Left hindlimb (tissue), 1 donor: ENCODE measurements at regions not wholly inside any gene's neighbourhood (a gene's known extent, or its start where the extent isn't known, plus 50 kb on each side); places are given as distances from the start of the nearest gene placed in this dataset.

Experiments
- DNase-seq: peaks from one replicate; pipeline ENCODE4 v3.0.0-alpha.2; 2018

GRCh38 chr4:119695216-119695615, 66.6 kb upstream of the PDE5A start:
- no peak for DNase-seq

- DNase-seq, result no peak
These were observed 64.5 kb upstream of the PDE5A start for GRCh38 chr4:119693126-119693525.

- DNase-seq, result peak; percentile 33
These were observed 63.4 kb upstream of the PDE5A start for GRCh38 chr4:119692001-119692400.

GRCh38 chr4:119690871-119691270, 62.3 kb upstream of the PDE5A start:
- DNase-seq, result no peak

GRCh38 chr4:119688446-119688845, 59.8 kb upstream of the PDE5A start:
- DNase-seq, result no peak

- no peak for DNase-seq
These were observed 55.9 kb upstream of the PDE5A start for GRCh38 chr4:119684463-119684862.

- DNase-seq, result no peak
These were observed 54.9 kb upstream of the PDE5A start for GRCh38 chr4:119683518-119683917.

GRCh38 chr4:119682099-119682498, 53.5 kb upstream of the PDE5A start:
- no peak for DNase-seq

GRCh38 chr4:119679251-119679650, 50.6 kb upstream of the PDE5A start:
- DNase-seq, result no peak

- DNase-seq, result no peak
These were observed 50.2 kb upstream of the PDE5A start for GRCh38 chr4:119678761-119679160.
